ENCODE measurements at regions not wholly inside any gene's neighbourhood (a gene's known extent, or its start where the extent isn't known, plus 50 kb on each side); places are given as distances from the start of the nearest gene placed in this dataset.

DNA sequence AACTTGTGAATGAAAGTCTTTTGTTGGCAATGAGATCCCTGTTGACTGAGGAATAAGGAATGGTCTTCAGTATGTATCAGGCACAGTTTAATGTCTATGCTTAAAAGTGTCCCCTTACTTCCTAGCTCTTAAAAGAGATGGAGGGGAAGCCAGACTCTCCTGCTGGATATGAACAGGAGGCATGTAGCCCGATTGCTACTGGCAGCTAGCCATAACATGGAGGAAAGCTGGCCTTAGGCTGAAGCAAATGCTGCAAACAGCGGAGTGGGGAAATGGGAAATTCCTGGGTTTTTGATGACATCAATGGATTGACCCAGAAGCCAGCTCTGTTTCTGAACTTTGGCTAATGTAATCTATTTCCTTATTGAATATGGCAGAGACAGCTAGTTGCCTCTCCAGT lies 266.1 kb downstream of the SLC4A3 start:
- no peak for TF ChIP-seq POLR2A (IDR thresholded peaks at IDR 0.05)
- TF ChIP-seq, protein P1, sequence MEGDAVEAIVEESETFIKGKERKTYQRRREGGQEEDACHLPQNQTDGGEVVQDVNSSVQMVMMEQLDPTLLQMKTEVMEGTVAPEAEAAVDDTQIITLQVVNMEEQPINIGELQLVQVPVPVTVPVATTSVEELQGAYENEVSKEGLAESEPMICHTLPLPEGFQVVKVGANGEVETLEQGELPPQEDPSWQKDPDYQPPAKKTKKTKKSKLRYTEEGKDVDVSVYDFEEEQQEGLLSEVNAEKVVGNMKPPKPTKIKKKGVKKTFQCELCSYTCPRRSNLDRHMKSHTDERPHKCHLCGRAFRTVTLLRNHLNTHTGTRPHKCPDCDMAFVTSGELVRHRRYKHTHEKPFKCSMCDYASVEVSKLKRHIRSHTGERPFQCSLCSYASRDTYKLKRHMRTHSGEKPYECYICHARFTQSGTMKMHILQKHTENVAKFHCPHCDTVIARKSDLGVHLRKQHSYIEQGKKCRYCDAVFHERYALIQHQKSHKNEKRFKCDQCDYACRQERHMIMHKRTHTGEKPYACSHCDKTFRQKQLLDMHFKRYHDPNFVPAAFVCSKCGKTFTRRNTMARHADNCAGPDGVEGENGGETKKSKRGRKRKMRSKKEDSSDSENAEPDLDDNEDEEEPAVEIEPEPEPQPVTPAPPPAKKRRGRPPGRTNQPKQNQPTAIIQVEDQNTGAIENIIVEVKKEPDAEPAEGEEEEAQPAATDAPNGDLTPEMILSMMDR (IDR thresholded peaks at IDR 0.05 in 8 of 11, conservative IDR thresholded peaks at IDR 0.05 in 3 of 11): no peak
